IMR-90 (cell line): ENCODE measurements at regions not wholly inside any gene's neighbourhood (a gene's known extent, or its start where the extent isn't known, plus 50 kb on each side); places are given as distances from the start of the nearest gene placed in this dataset.

Experiments
- ATAC-seq: fragments of 200-7000 bp; cut with Tn5 transposase; 2 replicates; pipeline ENCODE4 v1.9.1; 2020; ENCODE audit warnings: low read depth, mild to moderate bottlenecking, moderate library complexity
- BruUV-seq: library from RNA; stranded (reverse); fragments of 400-500 nt; replicated peaks from 2 replicates; lab custom pipeline; 2021; lab: Mats Ljungman, UMichigan
- CTCF ChIA-PET: fragments of 300-600 bp; formaldehyde crosslinking; extraction: SDS; loops from one replicate; lab custom pipeline; 2021; ENCODE audit warnings: antibody characterized with exemption; lab: Yijun Ruan, JAX
- POLR2A ChIA-PET: fragments of 300-600 bp; sonication (Branson Sonifier 250); formaldehyde crosslinking; loops from one replicate; lab custom pipeline; 2022; ENCODE audit warnings: antibody characterized with exemption; ENCODE audit not compliant: unreplicated experiment; lab: Charles Lee
- DNase-seq: peaks from one replicate; pipeline ENCODE4 v3.0.0; 2013
- H2AFZ ChIP-seq: replicated peaks from 2 replicates; pipeline ENCODE3; 2013; ENCODE audit warnings: low read length, mild to moderate bottlenecking; ENCODE audit not compliant: poor library complexity
- H2AK5ac ChIP-seq: 2 replicates; pipeline ENCODE4 v1.6.1; 2013; ENCODE audit warnings: low read depth, low read length, inconsistent platforms
- H2AK9ac ChIP-seq: replicated peaks from 2 replicates; pipeline ENCODE3; 2013; ENCODE audit warnings: mild to moderate bottlenecking, low read depth, low read length, moderate library complexity; ENCODE audit not compliant: poor library complexity
- H2BK120ac ChIP-seq: 2 replicates; pipeline ENCODE4 v1.6.1; 2013; ENCODE audit warnings: low read depth, low read length, inconsistent platforms
- H2BK15ac ChIP-seq: 3 replicates; pipeline ENCODE4 v1.6.1; 2013; ENCODE audit warnings: low read depth, low read length, inconsistent platforms
- H2BK20ac ChIP-seq: 2 replicates; pipeline ENCODE4 v1.6.1; 2013; ENCODE audit warnings: low read depth, mild to moderate bottlenecking, inconsistent platforms, low read length, moderate library complexity
- H2BK5ac ChIP-seq: 2 replicates; pipeline ENCODE4 v1.6.1; 2013; ENCODE audit warnings: mild to moderate bottlenecking, low read depth, low read length, inconsistent platforms; ENCODE audit not compliant: poor library complexity, severe bottlenecking
- H3K14ac ChIP-seq: replicated peaks from 2 replicates; pipeline ENCODE4 v1.6.1; 2013; ENCODE audit warnings: low read depth, low read length, inconsistent platforms
- H3K18ac ChIP-seq: 2 replicates; pipeline ENCODE4 v1.6.1; 2013; ENCODE audit warnings: low read depth, low read length, control low read depth
- H3K23ac ChIP-seq: 2 replicates; pipeline ENCODE4 v1.6.1; 2013; ENCODE audit warnings: low read depth, low read length, inconsistent platforms
- H3K27ac ChIP-seq: 2 replicates; pipeline ENCODE4 v1.5.1; 2013; ENCODE audit warnings: mild to moderate bottlenecking, control low read depth, low read length; ENCODE audit not compliant: insufficient read depth
- H3K27me3 ChIP-seq: 2 replicates; pipeline ENCODE4 v1.6.1; 2013; ENCODE audit warnings: low read length; ENCODE audit not compliant: control insufficient read depth, insufficient read depth
- H3K36me3 ChIP-seq: 2 replicates; pipeline ENCODE4 v1.6.1; 2013; ENCODE audit warnings: low read length, mixed read lengths; ENCODE audit not compliant: control insufficient read depth, insufficient read depth
- H3K4ac ChIP-seq: 2 replicates; pipeline ENCODE4 v1.6.1; 2013; ENCODE audit warnings: low read depth, low read length, inconsistent platforms
- H3K4me1 ChIP-seq: 2 replicates; pipeline ENCODE4 v1.6.1; 2013; ENCODE audit warnings: low read length, mixed read lengths; ENCODE audit not compliant: control insufficient read depth, insufficient read depth
- H3K4me2 ChIP-seq: 2 replicates; pipeline ENCODE4 v1.6.1; 2013; ENCODE audit warnings: low read depth, mild to moderate bottlenecking, control low read depth, low read length, moderate library complexity
- H3K4me3 ChIP-seq: 2 replicates; pipeline ENCODE4 v1.5.1; 2013; ENCODE audit warnings: low read depth, mild to moderate bottlenecking, control low read depth, low read length, moderate library complexity; ENCODE audit not compliant: insufficient read depth
- H3K56ac ChIP-seq: 2 replicates; pipeline ENCODE4 v1.6.1; 2013; ENCODE audit warnings: low read length, inconsistent platforms; ENCODE audit not compliant: insufficient read depth; ENCODE audit errors: extremely low read depth
- H3K79me1 ChIP-seq, 2 experiments: 2 replicates each; pipeline ENCODE4 v1.6.1; 2013; ENCODE audit warnings: low read length in 2 of 2, inconsistent platforms in 1 of 2, low read depth in 1 of 2
- H3K9ac ChIP-seq: 2 replicates; pipeline ENCODE4 v1.6.1; 2013; ENCODE audit warnings: low read depth, low read length, control low read depth
- H3K9me1 ChIP-seq: 2 replicates; pipeline ENCODE4 v1.6.1; 2013; ENCODE audit warnings: low read length, inconsistent platforms; ENCODE audit not compliant: insufficient read depth
- H3K9me3 ChIP-seq: 2 replicates; pipeline ENCODE4 v1.6.1; 2013; ENCODE audit warnings: low read length; ENCODE audit not compliant: control insufficient read depth, insufficient read depth
- H4K20me1 ChIP-seq: 2 replicates; pipeline ENCODE4 v1.6.1; 2013; ENCODE audit warnings: low read length, inconsistent platforms; ENCODE audit not compliant: insufficient read depth
- H4K5ac ChIP-seq: 2 replicates; pipeline ENCODE4 v1.6.1; 2013; ENCODE audit warnings: mild to moderate bottlenecking, low read depth, low read length, control low read depth
- H4K8ac ChIP-seq, 2 experiments: 2 replicates each; pipeline ENCODE4 v1.6.1; 2013; ENCODE audit warnings: low read depth in 2 of 2, low read length in 2 of 2, control low read depth in 1 of 2, inconsistent platforms in 1 of 2
- H4K91ac ChIP-seq: 2 replicates; pipeline ENCODE4 v1.6.1; 2013; ENCODE audit warnings: low read depth, low read length, inconsistent platforms; ENCODE audit not compliant: insufficient read depth
- CHD1 ChIP-seq: IDR thresholded peaks from 2 replicates; pipeline ENCODE4 v1.6.1; 2012; ENCODE audit warnings: low read depth, low read length, improper control_type of control experiment
- FOS ChIP-seq: fragments of 150-350 bp; IDR thresholded peaks from 2 replicates; pipeline ENCODE4 v1.6.1; 2016; ENCODE audit warnings: low read depth, low read length
- MAFK ChIP-seq: IDR thresholded peaks from 2 replicates; pipeline ENCODE4 v1.6.1; 2012; ENCODE audit warnings: low read depth, low read length, improper control_type of control experiment
- RAD21 ChIP-seq: IDR thresholded peaks from 2 replicates; pipeline ENCODE4 v1.6.1; 2012; ENCODE audit warnings: low read length, improper control_type of control experiment
- RCOR1 ChIP-seq: IDR thresholded peaks from 2 replicates; pipeline ENCODE4 v1.6.1; 2012; ENCODE audit warnings: mild to moderate bottlenecking, low read length, improper control_type of control experiment; ENCODE audit not compliant: insufficient replicate concordance
- WGBS, 2 experiments: methylation state at CpG; one replicate each; pipeline versions ENCODE4 v1.1.5 to v1.1.7; 2013; ENCODE audit warnings: missing lambda C conversion rate in 2 of 2; ENCODE audit not compliant: insufficient read length in 1 of 2; ENCODE audit errors: extremely low coverage in 2 of 2; 5-methylcytosine and 5-hydroxymethylcytosine counted together
- dilution Hi-C: fragments of 300-500 bp; cut with HindIII; formaldehyde crosslinking; loops from one replicate; pipeline ENCODE4 v1.14.3; 2018; ENCODE audit warnings: low sequenced_read_pairs; ENCODE audit not compliant: unreplicated experiment
- in situ Hi-C: fragments of 300-500 bp; cut with MboI; formaldehyde crosslinking; loops from 3 replicates; pipeline ENCODE4 v1.14.3; 2019; ENCODE audit warnings: low sequenced_read_pairs, inconsistent platforms, mixed read lengths
- intact Hi-C: fragments of 100-400 bp; cut with micrococcal nuclease; formaldehyde crosslinking; loops from 2 replicates; pipeline ENCODE4 v1.10.0; 2022
- TF ChIP-seq, protein P1 (sequence below): fragments of 150-350 bp; IDR thresholded peaks from 2 replicates; pipeline ENCODE4 v1.6.1; 2016; ENCODE audit warnings: low read depth, mild to moderate bottlenecking, low read length, moderate library complexity, borderline replicate concordance
- TF ChIP-seq, protein P2 (sequence below): fragments of 150-350 bp; IDR thresholded peaks from 2 replicates; pipeline ENCODE4 v1.6.1; 2017; ENCODE audit warnings: mild to moderate bottlenecking, antibody characterized with exemption, low read length, low read depth

DNA sequence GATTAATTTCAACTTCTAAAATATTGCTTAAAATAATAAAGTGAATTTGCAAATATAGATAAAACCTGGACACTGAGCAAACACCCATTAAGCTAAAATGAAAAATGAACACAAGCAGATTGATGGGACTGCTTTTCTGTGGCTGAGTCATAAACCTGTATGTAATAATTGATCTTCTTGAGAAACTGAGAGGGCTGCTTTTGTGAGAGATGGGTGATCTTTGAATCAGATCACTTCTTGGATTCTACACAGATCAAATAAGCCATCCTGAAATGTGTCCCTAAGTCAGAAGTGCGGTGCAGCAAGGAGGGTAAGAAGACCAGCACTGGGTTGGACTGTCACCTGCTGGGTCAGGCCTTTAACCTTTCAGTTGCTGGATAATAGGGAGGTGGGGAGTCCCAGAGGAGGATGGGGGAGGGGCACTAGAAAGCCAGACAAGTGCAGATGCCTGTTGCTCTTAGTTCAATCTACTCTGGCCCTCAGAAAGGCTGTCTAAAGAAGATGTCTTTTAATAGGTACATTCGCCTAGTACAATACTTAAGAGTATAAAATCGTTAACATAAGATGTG, 178.2 kb upstream of the NAMPT start:
- H4K20me1 ChIP-seq = no peaks in the 10 kb centered on the region
- intact Hi-C loops (loop anchor here (1.0 to 2.0 kb wide), 4 partner anchors 178 to 287 kb away; partner anchors contain the start of gene CCDC71L), in situ Hi-C loops (loop anchor here (5.0 to 10.0 kb wide), 2 partner anchors 188 to 286 kb away; no protein-coding TSS in a partner anchor), dilution Hi-C loops (no loop called here)
- H3K18ac ChIP-seq = no peak overlapping the region
- TF ChIP-seq MAFK (no peak), FOS (no peak), RCOR1 (no peak), RAD21 (no peak), CHD1 (no peak)
- TF ChIP-seq, protein P1, sequence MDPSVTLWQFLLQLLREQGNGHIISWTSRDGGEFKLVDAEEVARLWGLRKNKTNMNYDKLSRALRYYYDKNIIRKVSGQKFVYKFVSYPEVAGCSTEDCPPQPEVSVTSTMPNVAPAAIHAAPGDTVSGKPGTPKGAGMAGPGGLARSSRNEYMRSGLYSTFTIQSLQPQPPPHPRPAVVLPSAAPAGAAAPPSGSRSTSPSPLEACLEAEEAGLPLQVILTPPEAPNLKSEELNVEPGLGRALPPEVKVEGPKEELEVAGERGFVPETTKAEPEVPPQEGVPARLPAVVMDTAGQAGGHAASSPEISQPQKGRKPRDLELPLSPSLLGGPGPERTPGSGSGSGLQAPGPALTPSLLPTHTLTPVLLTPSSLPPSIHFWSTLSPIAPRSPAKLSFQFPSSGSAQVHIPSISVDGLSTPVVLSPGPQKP = no peak
- TF ChIP-seq, protein P2, sequence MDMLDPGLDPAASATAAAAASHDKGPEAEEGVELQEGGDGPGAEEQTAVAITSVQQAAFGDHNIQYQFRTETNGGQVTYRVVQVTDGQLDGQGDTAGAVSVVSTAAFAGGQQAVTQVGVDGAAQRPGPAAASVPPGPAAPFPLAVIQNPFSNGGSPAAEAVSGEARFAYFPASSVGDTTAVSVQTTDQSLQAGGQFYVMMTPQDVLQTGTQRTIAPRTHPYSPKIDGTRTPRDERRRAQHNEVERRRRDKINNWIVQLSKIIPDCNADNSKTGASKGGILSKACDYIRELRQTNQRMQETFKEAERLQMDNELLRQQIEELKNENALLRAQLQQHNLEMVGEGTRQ = no peak
- no peak overlapping the region for H3K4ac ChIP-seq
- ChIA-PET CTCF (interaction anchor here (0.7 to 2.5 kb wide), 13 partner anchors 10 to 292 kb away, joined by 3 to 34 read pairs (median 4); no protein-coding TSS in a partner anchor), POLR2A (interaction anchor here (0.6 kb wide), 1 partner anchor 291 kb away, joined by 6 read pairs; no protein-coding TSS in a partner anchor)
- no peak overlapping the region for H2AFZ ChIP-seq
- DNase-seq (no peak), ATAC-seq (no peak)
- no peak overlapping the region for H3K4me3 ChIP-seq
- peak overlapping the region; percentile 35; the same call in 1 of the 3 replicates for H2BK15ac ChIP-seq
- H4K5ac ChIP-seq = no peak overlapping the region
- no peak overlapping the region for H2BK120ac ChIP-seq
- H3K14ac ChIP-seq = no peak overlapping the region
- no peak overlapping the region for H2AK9ac ChIP-seq
- WGBS, 2 experiments = no CpG with 5 or more reads among the region's 3 CpGs
- no peaks in the 10 kb centered on the region; the same call in 1 of the 2 replicates for H3K9me1 ChIP-seq
- H3K27me3 ChIP-seq = no peaks in the 10 kb centered on the region
- no peaks in the 10 kb centered on the region for H3K36me3 ChIP-seq
- no peak overlapping the region for H3K9ac ChIP-seq
- H2AK5ac ChIP-seq = no peak overlapping the region
- H4K8ac ChIP-seq = no peak overlapping the region
- no peak overlapping the region for H2BK5ac ChIP-seq
- H3K4me1 ChIP-seq = no peaks in the 10 kb centered on the region
- H4K91ac ChIP-seq = no peak overlapping the region
- no peak overlapping the region for H3K56ac ChIP-seq
- H3K23ac ChIP-seq = no peak overlapping the region
- no peak overlapping the region for H3K4me2 ChIP-seq
- no peaks in the 10 kb centered on the region for H3K79me1 ChIP-seq
- BruUV-seq = no TSS peak
- H3K9me3 ChIP-seq = no peaks in the 10 kb centered on the region
- peak overlapping the region; percentile 42; the same call in 1 of the 2 replicates for H2BK20ac ChIP-seq
- H3K27ac ChIP-seq = no peak overlapping the region
